CD14-positive monocyte (primary cell): ENCODE measurements at regions not wholly inside any gene's neighbourhood (a gene's known extent, or its start where the extent isn't known, plus 50 kb on each side); places are given as distances from the start of the nearest gene placed in this dataset.

Source experiments
- DNase-seq, 3 donors: peaks; one replicate each; pipeline ENCODE4 v3.0.0-alpha.2; 2011 to 2022
- H2AFZ ChIP-seq: 2 replicates; pipeline ENCODE4 v1.6.0; 2012; ENCODE audit warnings: mild to moderate bottlenecking, low read depth, low read length, inconsistent platforms; ENCODE audit not compliant: insufficient read depth, poor library complexity, severe bottlenecking
- H3K27ac ChIP-seq, 2 donors: 1 replicate in 1 of 2; 2 replicates in 1 of 2; pipeline ENCODE4 v1.5.1; 2012 to 2013; ENCODE audit warnings: low read length in 2 of 2, control low read depth in 1 of 2, inconsistent platforms in 1 of 2, low read depth in 1 of 2, mild to moderate bottlenecking in 1 of 2
- H3K27me3 ChIP-seq, 2 donors: one replicate each; pipeline versions ENCODE4 v1.6.0 to v1.6.1; 2011 to 2013; ENCODE audit warnings: low read length in 2 of 2; ENCODE audit not compliant: control insufficient read depth in 2 of 2, insufficient read depth in 2 of 2
- H3K36me3 ChIP-seq, 2 donors: replicated peaks in 1 of 2; 1 replicate in 1 of 2; 2 replicates in 1 of 2; pipeline versions ENCODE4 v1.5.1 to v1.6.1; 2012 to 2013; ENCODE audit warnings: low read length in 2 of 2, control low read depth in 1 of 2, inconsistent platforms in 1 of 2, mild to moderate bottlenecking in 1 of 2; ENCODE audit not compliant: insufficient read depth in 2 of 2, control insufficient read depth in 1 of 2
- H3K4me1 ChIP-seq, 2 donors: 1 replicate in 1 of 2; 2 replicates in 1 of 2; pipeline versions ENCODE4 v1.5.1 to v1.6.1; 2012 to 2013; ENCODE audit warnings: low read length in 2 of 2, control low read depth in 1 of 2, inconsistent platforms in 1 of 2, mild to moderate bottlenecking in 1 of 2, moderate library complexity in 1 of 2; ENCODE audit not compliant: insufficient read depth in 2 of 2, control insufficient read depth in 1 of 2
- H3K4me2 ChIP-seq: replicated peaks from 2 replicates; pipeline ENCODE3; 2012; ENCODE audit warnings: low read length, moderate library complexity, mild to moderate bottlenecking; ENCODE audit not compliant: poor library complexity, severe bottlenecking; ENCODE audit errors: extremely low read depth
- H3K4me3 ChIP-seq, 3 experiments: fragments of 200-600 bp in 1 of 3; sonication (generic) in 1 of 3; replicated peaks in 1 of 3; 1 replicate in 2 of 3; 2 replicates in 1 of 3; pipeline ENCODE4 v1.5.1; 2011 to 2013; ENCODE audit warnings: low read length in 3 of 3, mild to moderate bottlenecking in 3 of 3, control low read depth in 2 of 3, low read depth in 2 of 3, inconsistent platforms in 1 of 3, moderate library complexity in 1 of 3
- H3K79me2 ChIP-seq: 2 replicates; pipeline ENCODE4 v1.6.0; 2012; ENCODE audit warnings: mild to moderate bottlenecking, control low read depth, inconsistent platforms, low read length, moderate library complexity; ENCODE audit not compliant: insufficient read depth
- H3K9ac ChIP-seq: 2 replicates; pipeline ENCODE4 v1.6.0; 2017; ENCODE audit warnings: low read length, mild to moderate bottlenecking; ENCODE audit not compliant: insufficient read depth, poor library complexity, severe bottlenecking
- H3K9me3 ChIP-seq, 2 donors: replicated peaks in 1 of 2; 1 replicate in 1 of 2; 2 replicates in 1 of 2; pipeline versions ENCODE4 v1.5.1 to v1.6.1; 2012 to 2013; ENCODE audit warnings: low read length in 2 of 2, control low read depth in 1 of 2; ENCODE audit not compliant: control insufficient read depth in 1 of 2, insufficient read depth in 1 of 2
- H4K20me1 ChIP-seq: 2 replicates; pipeline ENCODE4 v1.6.0; 2012; ENCODE audit warnings: mild to moderate bottlenecking, low read length, control low read depth, moderate library complexity; ENCODE audit not compliant: insufficient read depth
- H3K27ac Mint-ChIP-seq, 7 donors: one replicate each; pipeline ENCODE4 v1.8.0; 2020; ENCODE audit warnings: mild to moderate bottlenecking in 7 of 7, mixed read lengths in 7 of 7, moderate library complexity in 6 of 7, inconsistent platforms in 2 of 7
- H3K27me3 Mint-ChIP-seq, 3 donors: one replicate each; pipeline ENCODE4 v1.8.0; 2021 to 2022; ENCODE audit warnings: low read depth in 3 of 3, mild to moderate bottlenecking in 3 of 3, mixed read lengths in 3 of 3, moderate library complexity in 3 of 3, inconsistent platforms in 1 of 3
- H3K36me3 Mint-ChIP-seq, 2 donors: one replicate each; pipeline ENCODE4 v1.8.0; 2020; ENCODE audit warnings: mixed read lengths in 2 of 2, inconsistent platforms in 1 of 2, mild to moderate bottlenecking in 1 of 2
- H3K4me1 Mint-ChIP-seq: one replicate; pipeline ENCODE4 v1.8.0; 2020; ENCODE audit warnings: mild to moderate bottlenecking, mixed read lengths
- H3K4me3 Mint-ChIP-seq, 2 donors: one replicate each; pipeline ENCODE4 v1.8.0; 2020; ENCODE audit warnings: mild to moderate bottlenecking in 2 of 2, mixed read lengths in 2 of 2, moderate library complexity in 1 of 2
- H3K9me3 Mint-ChIP-seq, 7 donors: one replicate each; pipeline ENCODE4 v1.8.0; 2020 to 2022; ENCODE audit warnings: mixed read lengths in 7 of 7, mild to moderate bottlenecking in 6 of 7, moderate library complexity in 6 of 7, inconsistent platforms in 2 of 7
- WGBS: methylation state at CpG from one replicate; pipeline ENCODE4 v1.1.5; 2013; ENCODE audit warnings: missing lambda C conversion rate; ENCODE audit not compliant: insufficient coverage; 5-methylcytosine and 5-hydroxymethylcytosine counted together
- intact Hi-C, 2 donors: fragments of 100-400 bp; cut with micrococcal nuclease; formaldehyde crosslinking; loops; one replicate each; pipeline versions ENCODE4 v1.15.0 to v1.15.1; 2023
- TF ChIP-seq, protein P1 (sequence below): fragments of 200-600 bp; IDR thresholded peaks from one replicate; pipeline ENCODE4 v1.8.0; 2022; ENCODE audit warnings: antibody characterized with exemption, mild to moderate bottlenecking

DNA sequence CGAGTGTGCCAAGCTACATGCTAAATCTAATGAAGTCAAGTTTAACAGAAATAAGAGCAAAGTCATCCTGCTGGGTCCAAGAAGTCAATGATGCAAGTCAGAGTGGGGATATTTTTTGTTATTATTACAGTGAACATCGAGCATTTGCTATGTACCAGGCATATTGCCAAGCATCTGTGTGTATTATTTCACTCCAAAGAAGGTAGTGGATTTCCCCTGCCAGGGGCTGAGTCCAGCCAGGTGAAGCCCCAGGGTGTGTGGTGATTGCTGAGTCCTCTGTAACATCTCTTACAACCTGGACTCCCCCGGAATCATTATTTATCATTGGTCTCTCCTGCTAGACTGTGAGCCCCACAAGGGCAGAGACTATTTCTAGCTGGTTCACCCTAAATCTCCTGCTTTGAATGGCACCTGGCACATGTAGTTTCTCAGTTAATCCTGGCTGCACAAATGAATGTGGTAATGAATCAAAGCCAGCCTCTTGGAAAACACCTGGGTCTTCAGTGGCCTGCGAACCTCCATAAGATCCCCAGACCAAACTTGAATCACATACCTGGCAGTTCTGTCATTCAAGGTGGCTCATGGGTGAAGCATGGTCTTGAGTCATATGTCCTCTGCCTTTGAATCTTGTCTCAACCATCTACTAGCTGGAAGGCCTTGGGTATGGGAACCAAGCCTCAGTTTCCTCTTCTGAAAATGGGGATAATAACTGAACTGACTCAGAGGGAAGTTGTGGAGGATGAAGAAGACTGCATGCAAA lies 549.2 kb downstream of the MIAT start:
- Mint-ChIP-seq H3K4me3 (no peak overlapping the region), H3K36me3 (no peaks in the 10 kb centered on the region), H3K9me3 (peaks cover 0 to 7% (median 0%) of the 10 kb centered on the region in 7 donors)

DNA sequence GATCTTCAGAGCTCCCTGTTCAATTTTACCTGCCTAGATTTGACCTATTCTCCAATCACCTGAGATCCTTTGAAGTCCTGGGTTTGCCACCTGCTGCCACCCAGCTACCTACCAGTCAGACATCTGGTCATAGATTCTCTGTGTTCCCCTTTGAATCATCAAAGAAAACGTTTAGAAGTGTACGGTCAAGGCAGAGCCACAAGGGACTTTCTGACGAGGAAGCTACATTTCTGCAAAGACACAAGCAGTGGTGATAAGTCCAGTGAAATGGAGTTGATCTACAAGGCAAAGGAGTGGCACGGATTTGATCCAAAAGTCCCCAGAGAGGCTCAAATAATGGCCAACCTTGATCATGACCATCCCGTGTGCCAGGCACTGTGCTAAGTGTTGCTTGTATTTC lies 549.9 kb downstream of the MIAT start:
- Mint-ChIP-seq H3K27ac (no peak overlapping the region), H3K36me3 (no peaks in the 10 kb centered on the region), H3K9me3 (peaks cover 0 to 7% (median 0%) of the 10 kb centered on the region in 7 donors), H3K4me1 (peaks cover 1% of the 10 kb centered on the region), H3K27me3 (peaks cover 12 to 27% (median 19%) of the 10 kb centered on the region in 3 donors), H3K4me3 (no peak overlapping the region)
- Histone ChIP-seq H3K27ac (no peak overlapping the region), H2AFZ (no peak overlapping the region), H3K4me1 (peaks cover 1 to 3% of the 10 kb centered on the region in 2 donors), H3K9ac (no peak overlapping the region), H3K9me3 (no peaks in the 10 kb centered on the region), H4K20me1 (no peaks in the 10 kb centered on the region), H3K36me3 (no peaks in the 10 kb centered on the region), H3K79me2 (no peaks in the 10 kb centered on the region), H3K4me3 (no peak overlapping the region), H3K27me3 (peaks cover 2 to 14% of the 10 kb centered on the region in 2 donors), H3K4me2 (no peak overlapping the region)
- intact Hi-C loops = no loop called here
- DNase-seq = peak in 1 of 3 donors; percentile 24
- WGBS = 63% methylated on average over 3 of the region's 5 CpGs
- TF ChIP-seq, protein P1, sequence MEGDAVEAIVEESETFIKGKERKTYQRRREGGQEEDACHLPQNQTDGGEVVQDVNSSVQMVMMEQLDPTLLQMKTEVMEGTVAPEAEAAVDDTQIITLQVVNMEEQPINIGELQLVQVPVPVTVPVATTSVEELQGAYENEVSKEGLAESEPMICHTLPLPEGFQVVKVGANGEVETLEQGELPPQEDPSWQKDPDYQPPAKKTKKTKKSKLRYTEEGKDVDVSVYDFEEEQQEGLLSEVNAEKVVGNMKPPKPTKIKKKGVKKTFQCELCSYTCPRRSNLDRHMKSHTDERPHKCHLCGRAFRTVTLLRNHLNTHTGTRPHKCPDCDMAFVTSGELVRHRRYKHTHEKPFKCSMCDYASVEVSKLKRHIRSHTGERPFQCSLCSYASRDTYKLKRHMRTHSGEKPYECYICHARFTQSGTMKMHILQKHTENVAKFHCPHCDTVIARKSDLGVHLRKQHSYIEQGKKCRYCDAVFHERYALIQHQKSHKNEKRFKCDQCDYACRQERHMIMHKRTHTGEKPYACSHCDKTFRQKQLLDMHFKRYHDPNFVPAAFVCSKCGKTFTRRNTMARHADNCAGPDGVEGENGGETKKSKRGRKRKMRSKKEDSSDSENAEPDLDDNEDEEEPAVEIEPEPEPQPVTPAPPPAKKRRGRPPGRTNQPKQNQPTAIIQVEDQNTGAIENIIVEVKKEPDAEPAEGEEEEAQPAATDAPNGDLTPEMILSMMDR = no peak

More for the DNA sequence above, 549.2 kb downstream of the MIAT start:
- H3K4me1 Mint-ChIP-seq = no peaks in the 10 kb centered on the region
- Histone ChIP-seq H3K27ac (no peak overlapping the region), H2AFZ (no peak overlapping the region), H4K20me1 (no peaks in the 10 kb centered on the region), H3K27me3 (peaks cover 2 to 14% of the 10 kb centered on the region in 2 donors), H3K4me3 (no peak overlapping the region), H3K4me2 (no peak overlapping the region), H3K9me3 (no peaks in the 10 kb centered on the region), H3K36me3 (no peaks in the 10 kb centered on the region), H3K4me1 (no peaks in the 10 kb centered on the region), H3K79me2 (no peaks in the 10 kb centered on the region), H3K9ac (no peak overlapping the region)
- peaks cover 12 to 26% (median 19%) of the 10 kb centered on the region in 3 donors for H3K27me3 Mint-ChIP-seq
- no peak overlapping the region for H3K27ac Mint-ChIP-seq
- TF ChIP-seq, protein P1 = no peak
- intact Hi-C loops = no loop called here
- WGBS = no CpG with 5 or more reads among the region's 4 CpGs
- no peak for DNase-seq
